Lung (tissue), 11 donors: ENCODE measurements at regions not wholly inside any gene's neighbourhood (a gene's known extent, or its start where the extent isn't known, plus 50 kb on each side); places are given as distances from the start of the nearest gene placed in this dataset.
A peak's percentile ranks its signal among the peaks of the same experiment; 100 is the strongest.

ENCODE experiments used
- ATAC-seq: fragments of 200-7000 bp; cut with Tn5 transposase; one replicate; pipeline ENCODE4 v1.9.1; 2020; ENCODE audit warnings: moderate number of reproducible peaks; ENCODE audit not compliant: insufficient read depth, low FRiP score
- DNase-seq, 3 donors: peaks; one replicate each; pipeline ENCODE4 v3.0.0-alpha.2; 2013 to 2017
- H3K27ac ChIP-seq, 2 donors: one replicate each; pipeline ENCODE4 v1.5.1; 2013; ENCODE audit warnings: mild to moderate bottlenecking in 2 of 2, moderate library complexity in 2 of 2, control low read depth in 1 of 2, inconsistent platforms in 1 of 2, low read depth in 1 of 2, low read length in 1 of 2
- H3K27me3 ChIP-seq, 3 donors: one replicate each; pipeline ENCODE4 v1.5.1; 2013; ENCODE audit warnings: low read length in 2 of 3; ENCODE audit not compliant: control insufficient read depth in 3 of 3, insufficient read depth in 3 of 3
- H3K36me3 ChIP-seq, 4 donors: one replicate each; pipeline ENCODE4 v1.5.1; 2013; ENCODE audit warnings: low read length in 4 of 4, mild to moderate bottlenecking in 1 of 4, moderate library complexity in 1 of 4; ENCODE audit not compliant: control insufficient read depth in 4 of 4, insufficient read depth in 4 of 4
- H3K4me1 ChIP-seq, 5 donors: one replicate each; pipeline ENCODE4 v1.5.1; 2013; ENCODE audit warnings: low read length in 5 of 5, mild to moderate bottlenecking in 2 of 5, moderate library complexity in 1 of 5; ENCODE audit not compliant: control insufficient read depth in 5 of 5, insufficient read depth in 5 of 5
- H3K4me3 ChIP-seq: one replicate; pipeline ENCODE4 v1.5.1; 2013; ENCODE audit warnings: mild to moderate bottlenecking, control low read depth, moderate library complexity
- H3K9ac ChIP-seq, 2 donors: one replicate each; pipeline ENCODE4 v1.5.1; 2013; ENCODE audit warnings: low read length in 2 of 2, control low read depth in 1 of 2; ENCODE audit not compliant: insufficient read depth in 1 of 2
- H3K9me3 ChIP-seq, 4 donors: one replicate each; pipeline ENCODE4 v1.5.1; 2013; ENCODE audit warnings: low read length in 3 of 4, mild to moderate bottlenecking in 1 of 4, moderate library complexity in 1 of 4; ENCODE audit not compliant: control insufficient read depth in 4 of 4, insufficient read depth in 3 of 4
- CTCF ChIP-seq: IDR thresholded peaks from 2 replicates; pipeline ENCODE4 v1.5.1; 2012; ENCODE audit warnings: mild to moderate bottlenecking; ENCODE audit errors: control extremely low read depth, extremely low read depth
- WGBS, 2 donors: extraction: QIAGEN DNeasy Blood & Tissue Kit; methylation state at CpG; one replicate each; pipeline ENCODE4 v1.1.7; 2013; 5-methylcytosine and 5-hydroxymethylcytosine counted together
- donor health status: control.
- donor health status: control.
- donor health status: Bipolar disorder and iron deficiency.
- donor health status: healthy.
- donor health status: DM: yes; HTN: yes; CAD: no.

GRCh38 chr12:17076028-17076744, 470.2 kb upstream of the LMO3 start:
- H3K9ac ChIP-seq, result no peak overlapping the region
- no peak for TF ChIP-seq CTCF
- 78 to 88% methylated on average over 2 of the region's 2 CpGs for WGBS, 2 donors

GRCh38 chr12:17064834-17065233, 458.9 kb upstream of the LMO3 start:
- no peak for ATAC-seq

More at GRCh38 chr12:17076028-17076744, 470.2 kb upstream of the LMO3 start:
- DNase-seq (peak in 1 of 3 donors; percentile 24), ATAC-seq (no peak)
- H3K27me3 ChIP-seq, result no peaks in the 10 kb centered on the region
- H3K9me3 ChIP-seq, result no peaks in the 10 kb centered on the region
- no peaks in the 10 kb centered on the region for H3K4me1 ChIP-seq
- no peak overlapping the region for H3K27ac ChIP-seq
- H3K36me3 ChIP-seq, result no peaks in the 10 kb centered on the region
- H3K4me3 ChIP-seq, result no peak overlapping the region

GRCh38 chr12:17062267-17063036, 456.5 kb upstream of the LMO3 start:
- no peak for TF ChIP-seq CTCF
- 77 to 85% methylated on average over 4 of the region's 4 CpGs for WGBS, 2 donors

More at GRCh38 chr12:17064834-17065233, 458.9 kb upstream of the LMO3 start:
- Histone ChIP-seq H3K9me3 (peaks cover 0 to 2% (median 0%) of the 10 kb centered on the region in 4 donors), H3K27me3 (no peaks in the 10 kb centered on the region), H3K9ac (no peak overlapping the region), H3K4me1 (no peaks in the 10 kb centered on the region), H3K36me3 (no peaks in the 10 kb centered on the region), H3K27ac (no peak overlapping the region), H3K4me3 (no peak overlapping the region)
- no peak for TF ChIP-seq CTCF
- WGBS, 2 donors, result 54 to 73% methylated on average over 2 of the region's 2 CpGs
- peak in 1 of 3 donors; percentile 13 for DNase-seq

More at GRCh38 chr12:17062267-17063036, 456.5 kb upstream of the LMO3 start:
- no peaks in the 10 kb centered on the region for H3K27me3 ChIP-seq
- ATAC-seq (no peak), DNase-seq (no peak)
- no peak overlapping the region for H3K9ac ChIP-seq
- no peak overlapping the region for H3K4me3 ChIP-seq
- peaks cover 0 to 3% (median 0%) of the 10 kb centered on the region in 4 donors for H3K9me3 ChIP-seq
- no peaks in the 10 kb centered on the region for H3K4me1 ChIP-seq
- H3K36me3 ChIP-seq, result no peaks in the 10 kb centered on the region
- H3K27ac ChIP-seq, result no peak overlapping the region
